GM13976 (cell line): ENCODE measurements at regions not wholly inside any gene's neighbourhood (a gene's known extent, or its start where the extent isn't known, plus 50 kb on each side); places are given as distances from the start of the nearest gene placed in this dataset.

Experiments used
- DNase-seq: peaks from one replicate; pipeline ENCODE4 v3.0.0; 2012; ENCODE audit warnings: low spot score
- CTCF ChIP-seq: IDR thresholded peaks from 2 replicates; pipeline ENCODE4 v1.5.1; 2012; ENCODE audit warnings: borderline replicate concordance, mild to moderate bottlenecking; ENCODE audit not compliant: insufficient read depth; ENCODE audit errors: extremely low read depth, missing control alignments, control extremely low read depth
- in situ Hi-C: fragments of 300-500 bp; cut with MboI; formaldehyde crosslinking; loops from one replicate; pipeline ENCODE4 v1.12.0; 2022; ENCODE audit warnings: low sequenced_read_pairs, mixed read lengths, inconsistent platforms; ENCODE audit not compliant: unreplicated experiment

- no peak for TF ChIP-seq CTCF
- DNase-seq, result no peak
- in situ Hi-C loops, result no loop called here
Observed at GRCh38 chr12:105834496-105834895, 304.3 kb downstream of the NUAK1 start.

GRCh38 chr12:105835580-105836241, 303.0 kb downstream of the NUAK1 start:
- DNase-seq, result no peak
- in situ Hi-C loops, result no loop called here
- TF ChIP-seq CTCF, result no peak

GRCh38 chr12:105836242-105836622, 302.5 kb downstream of the NUAK1 start:
- in situ Hi-C loops, result no loop called here
- no peak for DNase-seq
- TF ChIP-seq CTCF, result no peak

GRCh38 chr12:105839629-105840127, 299.1 kb downstream of the NUAK1 start:
- in situ Hi-C loops, result no loop called here
- no peak for TF ChIP-seq CTCF
- no peak for DNase-seq

- TF ChIP-seq CTCF, result no peak
- in situ Hi-C loops, result no loop called here
- no peak for DNase-seq
Observed at GRCh38 chr12:105840384-105840783, 298.4 kb downstream of the NUAK1 start.

- no peak for DNase-seq
- in situ Hi-C loops, result no loop called here
- no peak for TF ChIP-seq CTCF
Observed at GRCh38 chr12:105841840-105842239, 296.9 kb downstream of the NUAK1 start.

- in situ Hi-C loops, result no loop called here
- no peak for TF ChIP-seq CTCF
- DNase-seq, result no peak
Observed at GRCh38 chr12:105843561-105843960, 295.2 kb downstream of the NUAK1 start.
